HG02981 (cell line): ENCODE measurements at regions not wholly inside any gene's neighbourhood (a gene's known extent, or its start where the extent isn't known, plus 50 kb on each side); places are given as distances from the start of the nearest gene placed in this dataset.
"Not testable (repeated sequence)": the region's sequence is repeated elsewhere in the genome, so short reads cannot be mapped to it uniquely, and the experiment has no call there.

Source experiments
- ATAC-seq: cut with Tn5 transposase; IDR thresholded peaks from one replicate; pipeline ENCODE4 v1.9.1; 2021; ENCODE audit warnings: mild to moderate bottlenecking, moderate library complexity; ENCODE audit not compliant: unreplicated experiment

DNA sequence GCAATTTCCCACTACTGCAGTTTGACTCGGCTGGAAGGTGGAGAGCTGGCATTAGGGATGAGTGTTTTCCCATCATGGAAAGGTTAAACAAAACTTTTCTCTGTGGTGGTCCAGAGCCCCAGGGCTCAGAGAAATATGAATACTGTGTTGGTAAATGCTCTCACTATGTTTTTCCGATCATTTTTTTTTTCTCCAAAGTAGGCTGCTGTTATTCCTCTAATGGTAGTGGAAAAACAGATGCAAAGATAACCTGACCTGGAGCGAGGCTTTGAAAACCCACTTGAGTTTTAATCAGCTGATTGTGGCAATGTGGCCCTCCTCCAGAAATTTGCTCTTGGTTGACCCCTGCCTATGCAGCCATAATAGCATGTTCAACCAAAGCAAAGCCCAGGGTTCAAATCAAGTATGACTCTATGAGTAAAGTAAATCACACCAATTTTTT lies 320.8 kb upstream of the CTNNB1 start:
- ATAC-seq: no peak

DNA sequence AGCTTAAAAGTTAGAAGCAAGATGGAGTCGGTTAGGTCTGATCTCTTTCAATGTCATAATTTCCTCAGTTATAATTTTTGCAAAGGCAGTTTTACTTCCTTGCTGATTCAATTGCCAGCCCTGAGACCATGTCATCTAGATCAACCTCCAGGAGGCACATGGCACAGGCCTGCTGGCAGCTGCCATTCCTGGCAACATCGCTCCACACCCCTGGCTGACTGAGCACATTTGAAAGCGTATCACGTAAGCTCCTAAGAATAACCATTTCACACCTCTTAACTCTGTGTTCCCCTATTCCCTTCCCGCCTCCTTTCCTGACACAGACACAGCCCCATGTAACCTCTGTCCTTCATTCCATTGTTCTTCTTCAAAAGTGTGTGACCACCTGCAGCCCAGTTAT lies 313.9 kb upstream of the CTNNB1 start:
- no peak for ATAC-seq

DNA sequence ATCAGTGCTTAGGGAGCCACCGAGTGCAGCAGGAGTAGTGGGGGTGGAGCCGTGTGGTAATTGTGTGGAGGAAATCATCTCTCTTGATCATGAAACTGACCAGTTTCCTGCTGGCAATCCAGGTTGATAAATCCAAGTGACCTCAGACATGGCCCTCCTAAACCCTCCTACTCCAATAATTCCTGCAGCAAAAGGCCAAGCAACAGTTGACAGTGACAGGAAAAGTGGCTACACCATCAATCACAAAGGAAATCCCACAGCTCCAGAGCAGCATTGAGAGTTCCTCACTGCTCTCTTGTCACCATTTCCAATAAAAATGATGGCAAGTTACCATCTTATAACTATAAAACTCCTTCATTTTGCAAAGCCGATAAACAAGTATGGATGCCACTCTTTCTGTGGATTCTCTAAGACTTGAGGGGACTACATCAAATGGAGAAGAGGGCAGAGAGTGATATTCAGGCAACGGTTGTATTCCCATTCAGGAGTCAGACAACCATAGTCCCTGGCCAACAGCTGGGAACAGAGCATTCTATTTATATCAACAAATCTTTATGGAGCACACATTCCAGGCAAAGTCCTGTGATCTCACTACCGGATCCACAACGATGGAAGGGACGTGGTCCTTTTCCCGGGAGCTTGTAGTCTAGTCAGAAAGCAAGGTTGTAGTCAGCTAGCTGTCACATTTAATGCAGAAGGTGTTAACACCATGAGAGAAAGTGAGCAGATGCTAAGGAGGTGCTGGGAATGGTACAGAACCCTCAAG lies 312.5 kb upstream of the CTNNB1 start:
- ATAC-seq: no peak

DNA sequence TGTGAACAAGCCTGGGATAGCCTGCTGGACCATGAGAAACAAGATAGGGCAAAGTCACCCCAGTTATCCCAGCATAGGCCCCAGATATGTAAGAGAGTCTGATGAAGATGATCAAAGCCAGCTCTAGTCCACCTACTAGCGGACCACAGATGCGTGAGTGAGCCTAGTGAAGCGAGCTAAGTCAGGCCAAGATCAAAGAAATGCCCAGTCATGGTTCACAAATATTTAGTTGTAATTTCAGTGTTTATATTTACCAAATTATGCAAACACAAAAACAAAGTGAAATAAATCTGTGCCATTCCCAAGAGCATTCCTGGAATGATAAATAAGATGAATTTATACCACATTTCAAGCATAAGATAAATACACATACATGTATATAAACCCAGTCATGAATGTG lies 308.1 kb upstream of the CTNNB1 start:
- no peak for ATAC-seq

DNA sequence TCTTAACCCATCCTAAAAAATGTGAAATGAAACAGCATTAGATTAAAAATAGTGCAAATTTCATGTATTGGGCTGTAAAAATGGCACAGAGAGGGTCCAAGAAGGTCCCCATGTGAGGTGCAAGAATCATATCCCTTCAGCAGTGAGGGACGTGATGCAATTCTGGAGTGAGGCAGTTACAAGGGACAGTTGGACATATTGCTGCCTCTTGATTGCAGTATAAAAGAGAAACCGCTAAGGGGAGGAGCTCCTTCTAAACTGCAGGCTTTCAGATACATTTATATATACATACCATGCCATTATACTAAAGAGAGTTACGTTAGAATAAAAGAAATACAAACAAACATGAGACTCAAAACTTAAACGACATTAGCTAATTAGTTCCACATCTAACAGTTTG lies 304.2 kb upstream of the CTNNB1 start:
- no peak for ATAC-seq

DNA sequence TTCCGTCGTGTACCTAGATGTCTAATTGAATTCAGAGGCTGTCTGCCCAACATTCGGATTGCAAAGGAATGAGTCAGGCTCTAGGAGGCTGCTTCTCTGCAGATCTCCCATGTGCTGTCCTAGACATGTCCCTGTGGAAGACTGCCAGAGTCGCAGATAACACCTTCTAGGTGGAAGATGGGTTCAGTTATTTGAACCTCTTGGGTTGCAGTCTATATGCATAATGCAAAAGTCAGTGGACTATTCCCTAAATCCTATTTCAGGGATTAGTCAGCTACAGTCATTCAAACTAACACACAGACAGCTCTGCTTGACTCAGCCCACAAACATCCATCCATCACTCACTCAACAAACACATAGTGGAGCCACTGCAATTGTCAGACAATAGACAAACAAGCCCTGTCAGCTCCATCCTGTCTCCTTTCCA lies 300.0 kb upstream of the CTNNB1 start:
- ATAC-seq: no peak

DNA sequence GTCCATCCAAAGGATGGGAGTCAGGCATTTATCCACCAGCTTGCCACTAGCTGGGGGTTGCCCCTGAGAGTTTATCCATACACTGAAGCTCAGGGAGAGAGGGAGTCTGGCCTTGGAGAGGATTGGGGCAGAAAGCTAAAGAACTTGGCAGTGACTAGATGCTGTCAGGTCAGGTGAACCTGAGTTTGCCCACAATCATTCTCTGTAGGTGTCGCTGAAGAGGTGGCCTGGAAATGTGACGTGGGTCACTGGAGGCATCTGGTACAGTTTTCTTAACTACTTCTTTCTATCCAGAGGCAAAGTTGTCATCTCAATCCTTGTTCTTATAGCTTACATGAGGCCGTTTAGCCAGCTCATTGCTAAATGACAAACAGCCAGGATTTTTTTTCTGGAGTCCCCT lies 298.0 kb upstream of the CTNNB1 start:
- ATAC-seq: no peak

DNA sequence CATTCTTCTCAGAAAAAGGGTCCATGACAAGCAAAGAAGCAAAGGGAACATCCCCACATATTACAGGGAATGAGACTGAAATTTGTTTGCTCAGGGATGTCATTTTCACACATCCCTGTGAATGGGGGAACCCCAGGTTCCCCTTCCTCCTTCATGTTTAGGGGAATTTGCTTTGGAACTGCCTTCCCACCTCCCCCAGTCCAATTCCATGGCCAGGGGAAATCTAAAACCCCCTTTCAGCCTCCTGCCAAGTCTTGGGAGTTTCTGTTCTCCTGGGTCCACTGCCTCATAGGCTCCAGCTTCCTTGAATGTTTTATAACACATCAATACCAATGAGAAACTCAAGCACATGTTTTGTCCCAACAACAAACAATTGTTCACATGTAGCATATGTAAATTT lies 297.5 kb upstream of the CTNNB1 start:
- ATAC-seq: no peak

DNA sequence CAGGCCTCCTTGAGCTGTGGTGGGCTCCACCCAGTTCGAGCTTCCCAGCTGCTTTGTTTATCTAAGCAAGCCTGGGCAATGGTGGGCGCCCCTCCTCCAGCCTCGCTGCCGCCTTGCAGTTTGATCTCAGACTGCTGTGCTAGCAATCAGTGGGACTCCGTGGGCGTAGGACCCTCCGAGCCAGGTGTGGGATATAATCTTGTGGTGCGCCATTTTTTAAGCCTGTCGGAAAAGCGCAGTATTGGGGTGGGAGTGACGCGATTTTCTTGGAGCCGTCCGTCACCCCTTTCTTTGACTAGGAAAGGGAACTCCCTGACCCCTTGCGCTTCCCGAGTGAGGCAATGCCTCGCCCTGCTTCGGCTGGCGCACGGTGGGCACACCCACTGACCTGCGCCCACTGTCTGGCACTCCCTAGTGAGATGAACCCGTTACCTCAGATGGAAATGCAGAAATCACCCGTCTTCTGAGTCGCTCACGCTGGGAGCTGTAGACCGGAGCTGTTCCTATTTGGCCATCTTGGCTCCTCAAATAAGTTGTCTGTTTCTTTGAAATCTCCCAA lies 291.3 kb upstream of the CTNNB1 start:
- ATAC-seq: not testable (repeated sequence)

DNA sequence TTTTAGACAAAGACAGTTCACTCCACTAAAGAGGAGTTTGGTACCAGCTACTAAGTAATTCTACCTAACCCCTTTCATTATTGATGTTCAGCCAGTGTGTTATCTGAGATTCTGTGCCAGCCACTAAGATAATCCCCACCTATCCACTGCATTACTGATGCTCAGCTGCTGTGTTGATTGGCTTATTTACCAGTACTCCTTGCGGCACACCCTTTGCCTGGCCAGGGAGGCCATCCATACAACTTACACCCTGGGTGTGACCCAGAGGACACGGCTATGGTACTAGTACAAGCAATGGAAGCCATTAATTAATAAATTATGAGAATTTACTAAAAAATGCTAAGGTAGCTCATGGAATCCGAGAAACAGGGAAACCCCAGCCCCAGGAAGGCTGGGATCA lies 290.7 kb upstream of the CTNNB1 start:
- ATAC-seq: no peak

DNA sequence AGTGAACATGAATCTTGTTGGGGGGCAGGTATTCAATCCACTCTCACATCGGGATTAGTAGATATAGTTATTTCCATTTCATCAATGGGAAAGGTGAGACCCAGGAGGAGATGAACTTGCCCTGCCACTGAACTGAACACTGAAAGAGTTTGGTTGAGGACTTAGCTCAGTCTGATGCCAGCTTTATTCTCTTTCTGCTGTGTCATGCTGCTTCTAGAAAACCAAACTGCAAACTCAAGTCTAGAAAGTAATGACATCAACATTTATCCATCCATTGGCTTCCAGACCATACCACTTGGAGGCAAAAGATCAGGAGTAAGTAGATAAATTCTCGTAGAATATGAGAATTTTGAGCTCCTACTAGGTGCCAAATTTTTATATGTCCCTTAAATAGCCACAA lies 288.0 kb upstream of the CTNNB1 start:
- no peak for ATAC-seq

DNA sequence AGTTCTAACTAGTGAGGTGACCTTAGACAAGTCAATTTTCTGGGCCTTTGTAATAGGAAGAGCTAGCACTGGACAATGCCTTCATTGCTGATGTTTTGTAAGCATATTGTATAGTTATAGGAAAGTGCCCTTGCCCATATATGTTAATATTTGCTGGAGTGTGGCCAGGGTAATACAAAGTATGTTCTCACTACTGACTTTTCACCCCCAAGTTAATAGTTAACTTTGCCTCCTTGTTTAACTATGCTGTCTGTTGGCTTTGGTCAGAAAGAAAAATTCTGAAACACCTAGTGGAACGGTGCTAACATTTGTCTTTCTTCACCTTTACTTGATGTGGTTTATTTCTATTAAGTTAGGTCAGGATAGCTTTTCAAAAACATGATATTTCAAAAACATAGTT lies 287.4 kb upstream of the CTNNB1 start:
- peak; percentile 76 for ATAC-seq

DNA sequence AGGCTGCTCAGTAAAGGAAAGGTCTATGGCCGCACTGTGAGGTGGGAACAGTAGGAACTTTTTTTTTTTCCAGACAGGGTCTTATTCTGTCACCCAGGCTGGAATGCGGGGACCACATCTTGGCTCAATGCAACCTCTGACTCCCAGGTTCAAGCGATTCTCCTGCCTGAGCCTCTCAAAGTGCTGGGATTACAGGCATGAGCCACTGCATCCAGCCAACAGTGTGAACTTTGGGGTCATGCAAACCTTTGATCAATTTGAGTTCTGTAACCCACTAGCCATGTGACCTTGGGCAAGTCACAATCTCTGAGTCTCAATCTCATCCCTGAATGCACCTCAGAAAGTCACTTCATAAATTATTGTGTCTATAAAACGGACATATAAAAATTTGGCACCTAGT lies 286.8 kb upstream of the CTNNB1 start:
- no peak for ATAC-seq

DNA sequence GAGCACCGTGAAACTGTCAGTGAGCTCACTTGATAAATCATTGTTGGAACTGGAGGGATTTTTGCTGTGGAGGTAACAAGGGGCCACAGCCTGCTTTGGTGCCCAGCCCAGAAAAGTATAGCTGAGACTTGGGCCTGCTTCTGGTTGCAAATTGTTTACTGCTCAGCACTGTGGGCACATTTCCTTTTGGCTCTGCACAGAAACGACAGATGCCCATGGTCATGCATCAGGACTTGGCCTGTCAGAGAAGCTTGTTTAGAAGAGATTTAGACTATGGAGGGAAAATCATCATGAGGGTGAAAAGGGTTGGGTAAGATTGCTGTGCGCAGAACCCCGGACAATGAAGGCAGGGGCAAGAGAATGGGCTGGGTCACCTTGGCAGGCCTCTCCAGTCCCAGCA lies 286.1 kb upstream of the CTNNB1 start:
- no peak for ATAC-seq

DNA sequence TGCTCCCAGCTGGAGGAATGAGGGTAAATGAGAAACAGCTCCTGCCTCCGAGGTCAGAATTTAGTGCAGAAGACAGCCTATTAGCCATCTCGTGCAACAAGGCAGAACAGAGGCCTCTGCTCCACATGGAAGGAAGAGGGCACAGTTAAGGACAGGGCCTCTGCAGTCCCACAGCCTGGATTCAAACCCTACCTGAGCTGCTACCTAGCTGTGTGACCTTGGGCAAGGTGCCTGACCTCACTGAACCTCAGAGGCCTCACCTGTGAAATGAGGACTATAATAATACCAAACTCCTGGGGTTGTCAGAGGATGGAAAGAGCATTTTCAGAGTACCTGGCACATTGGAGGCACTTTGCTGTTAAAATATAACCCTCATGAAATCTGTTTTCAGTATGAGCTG lies 285.7 kb upstream of the CTNNB1 start:
- ATAC-seq: no peak

DNA sequence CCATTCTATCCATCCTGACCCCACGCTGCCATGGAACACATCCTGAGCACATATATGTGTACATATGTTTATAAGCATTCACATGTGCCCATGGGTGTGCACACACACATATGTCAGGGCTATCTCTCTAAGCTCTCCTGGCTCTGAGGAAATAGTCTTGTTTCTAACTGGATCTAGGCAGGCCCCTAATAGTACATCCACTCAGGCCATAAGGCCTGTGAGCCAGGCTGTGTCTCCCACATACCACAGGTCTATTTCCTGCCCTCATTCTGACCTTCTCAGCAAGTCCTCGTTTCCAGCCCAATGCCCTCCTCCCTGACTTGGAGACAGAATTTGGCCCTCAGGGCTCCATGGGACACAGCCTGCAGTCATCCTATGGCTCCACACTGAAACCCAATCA lies 284.8 kb upstream of the CTNNB1 start:
- no peak for ATAC-seq

DNA sequence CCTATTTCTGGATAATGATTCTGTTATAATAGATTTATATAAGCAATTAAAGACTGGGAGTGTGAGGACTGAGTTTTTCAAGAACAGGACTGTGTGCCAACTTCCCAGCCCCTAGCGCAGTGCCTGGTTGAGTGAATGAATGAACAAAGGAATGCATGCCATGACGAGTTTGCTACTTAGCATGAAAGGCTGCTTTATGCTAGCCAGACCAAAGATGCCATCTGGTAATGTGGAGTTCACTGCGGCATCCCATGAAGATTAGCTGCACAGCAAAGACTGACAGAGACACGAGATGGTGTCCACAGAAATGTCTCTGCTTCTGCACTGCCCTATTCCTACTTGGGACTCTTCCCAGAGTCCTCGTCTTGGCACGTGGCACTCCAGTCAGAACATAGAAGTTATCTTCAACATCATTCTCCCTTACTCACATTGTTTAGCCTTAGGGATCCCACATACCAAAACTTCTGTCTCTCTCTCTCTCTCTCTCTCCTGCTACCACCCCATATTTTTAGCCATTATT lies 283.9 kb upstream of the CTNNB1 start:
- ATAC-seq: no peak

DNA sequence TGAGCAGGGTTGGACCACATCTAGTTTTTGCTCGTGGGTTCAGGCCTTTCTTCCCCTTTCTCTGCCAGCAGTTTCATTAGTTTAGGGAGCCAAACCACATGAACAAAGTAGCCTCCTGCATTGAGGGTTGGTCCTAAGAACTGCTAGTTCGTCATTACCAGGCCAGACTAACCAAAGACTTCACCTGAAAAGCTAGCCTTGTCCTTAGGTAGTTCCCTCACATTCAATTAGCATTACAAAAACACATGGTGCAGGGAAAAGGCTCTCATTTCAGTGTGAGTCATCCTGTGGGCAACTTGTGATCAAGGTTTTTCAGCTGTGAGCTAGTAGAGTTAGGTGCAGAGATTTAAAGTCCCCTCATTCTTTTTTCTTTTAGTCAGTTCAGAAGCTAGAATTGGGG lies 279.3 kb upstream of the CTNNB1 start:
- ATAC-seq: no peak

DNA sequence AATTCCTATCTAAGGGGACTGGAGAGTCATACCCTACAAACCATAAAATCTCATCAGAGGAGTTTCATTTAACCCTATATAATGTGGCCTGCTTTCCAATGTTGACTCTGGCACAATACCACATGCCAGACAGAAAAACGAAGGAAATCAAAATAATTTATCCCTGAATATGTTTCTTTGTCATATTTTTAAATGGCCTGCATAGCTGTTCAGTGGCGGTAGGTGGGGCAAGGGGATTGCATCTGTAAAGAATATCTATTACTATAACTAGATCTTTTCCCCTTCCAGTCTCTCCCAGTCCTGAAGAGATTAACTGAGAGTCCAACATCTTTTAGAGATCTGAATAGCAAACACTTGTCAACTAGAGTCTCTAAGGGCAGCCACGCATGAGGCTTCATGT lies 278.1 kb upstream of the CTNNB1 start:
- ATAC-seq: no peak

DNA sequence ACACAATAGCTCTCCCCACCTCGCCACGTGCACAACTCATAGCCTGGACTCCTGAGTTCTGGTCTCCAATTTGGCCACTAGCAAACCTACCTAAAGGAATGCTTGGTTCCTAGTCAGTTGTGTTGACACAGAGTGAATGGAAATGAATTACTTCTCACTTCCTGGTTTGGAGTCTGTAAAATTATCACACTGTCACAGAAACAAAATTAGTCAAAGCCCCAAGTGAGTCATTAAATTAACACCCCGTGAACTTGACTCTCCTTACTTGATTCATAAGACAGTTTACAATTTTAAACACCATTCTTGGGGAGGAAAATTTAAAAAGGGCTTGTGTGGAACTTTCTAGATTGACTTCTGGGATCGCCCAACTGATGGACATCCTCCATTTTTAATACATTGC lies 276.2 kb upstream of the CTNNB1 start:
- no peak for ATAC-seq

DNA sequence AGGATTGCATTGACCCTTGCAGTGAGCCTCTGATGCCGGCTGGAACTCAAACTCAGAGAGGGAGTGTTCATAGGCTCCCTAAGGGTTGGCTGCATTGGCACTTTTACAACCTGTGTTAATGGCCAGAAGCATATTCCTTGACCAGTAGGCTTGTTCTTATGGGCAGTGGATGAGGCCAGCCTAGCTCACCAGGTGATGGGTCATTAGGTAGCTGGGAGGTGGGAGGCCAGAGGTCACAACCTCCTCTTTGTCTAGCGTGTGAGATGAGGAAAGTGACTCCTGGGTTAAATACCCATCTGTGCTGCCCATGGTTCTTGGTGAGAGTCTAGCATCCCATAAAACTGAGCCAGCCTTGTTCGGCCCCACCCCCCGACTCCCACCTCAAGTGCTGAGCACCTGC lies 275.7 kb upstream of the CTNNB1 start:
- no peak for ATAC-seq

DNA sequence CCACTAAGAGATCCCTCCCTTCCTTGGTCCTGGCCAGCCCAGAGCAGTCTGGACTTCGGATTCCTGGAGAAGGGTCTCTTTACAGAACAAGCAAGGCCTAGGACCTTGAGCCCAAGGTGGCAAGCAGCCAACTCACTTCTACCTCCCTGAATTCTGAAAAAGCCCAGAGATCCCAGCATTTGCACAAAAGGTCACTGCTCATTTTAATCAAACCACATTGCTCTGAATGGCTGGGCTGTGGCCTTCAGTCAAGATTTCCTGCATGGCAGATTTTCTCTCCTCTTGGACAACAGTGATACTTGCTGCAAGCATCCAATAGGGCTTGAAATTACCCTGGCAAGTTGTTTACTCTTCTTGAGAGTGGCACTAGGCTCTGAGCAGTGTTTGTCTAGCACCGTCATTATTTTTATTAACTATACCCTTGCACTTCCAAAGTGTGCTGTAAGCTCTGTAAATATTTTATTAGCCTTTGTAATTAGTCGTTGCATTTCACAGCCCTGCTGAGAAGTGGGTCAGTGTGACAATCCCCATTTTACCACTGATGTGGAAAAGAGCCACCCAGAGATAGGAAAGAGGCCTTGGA lies 274.7 kb upstream of the CTNNB1 start:
- no peak for ATAC-seq
